ENCODE measurements at regions not wholly inside any gene's neighbourhood (a gene's known extent, or its start where the extent isn't known, plus 50 kb on each side); places are given as distances from the start of the nearest gene placed in this dataset.

DNA sequence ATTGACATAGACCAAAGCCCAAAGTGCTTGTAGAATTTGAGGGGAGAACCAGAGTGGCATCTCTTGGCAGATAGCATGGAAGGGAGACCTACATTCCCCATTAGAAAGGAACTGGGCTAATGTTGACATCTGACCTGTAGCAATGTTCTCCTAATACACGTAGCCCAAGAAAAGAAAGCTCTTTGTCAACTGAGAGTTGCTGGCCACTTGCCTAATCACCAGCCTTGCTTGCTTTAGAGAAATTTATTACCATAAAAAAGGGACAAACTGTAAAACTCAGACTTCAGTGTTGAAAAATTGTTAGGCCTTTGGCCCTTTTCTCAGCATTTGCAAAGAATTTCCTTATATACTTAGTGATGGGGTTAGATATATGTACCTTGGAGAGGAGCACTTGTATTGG, 777.5 kb downstream of the MAFB start (continued):
- no peak for TF ChIP-seq KDM5A (IDR thresholded peaks at IDR 0.05; ENCODE audit: low read length)
- no peak for TF ChIP-seq CREB1 (IDR thresholded peaks at IDR 0.05)
- no peak for TF ChIP-seq HDAC2 (IDR thresholded peaks at IDR 0.05; ENCODE audit: borderline replicate concordance in 1 of 2, low read depth in 2 of 2, low read length in 2 of 2)
- TF ChIP-seq SUZ12 (IDR thresholded peaks at IDR 0.05; ENCODE audit: low read length): no peak
- TF ChIP-seq, protein P1, sequence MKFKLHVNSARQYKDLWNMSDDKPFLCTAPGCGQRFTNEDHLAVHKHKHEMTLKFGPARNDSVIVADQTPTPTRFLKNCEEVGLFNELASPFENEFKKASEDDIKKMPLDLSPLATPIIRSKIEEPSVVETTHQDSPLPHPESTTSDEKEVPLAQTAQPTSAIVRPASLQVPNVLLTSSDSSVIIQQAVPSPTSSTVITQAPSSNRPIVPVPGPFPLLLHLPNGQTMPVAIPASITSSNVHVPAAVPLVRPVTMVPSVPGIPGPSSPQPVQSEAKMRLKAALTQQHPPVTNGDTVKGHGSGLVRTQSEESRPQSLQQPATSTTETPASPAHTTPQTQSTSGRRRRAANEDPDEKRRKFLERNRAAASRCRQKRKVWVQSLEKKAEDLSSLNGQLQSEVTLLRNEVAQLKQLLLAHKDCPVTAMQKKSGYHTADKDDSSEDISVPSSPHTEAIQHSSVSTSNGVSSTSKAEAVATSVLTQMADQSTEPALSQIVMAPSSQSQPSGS (IDR thresholded peaks at IDR 0.05; ENCODE audit: low read length): no peak
